ENCODE measurements at regions not wholly inside any gene's neighbourhood (a gene's known extent, or its start where the extent isn't known, plus 50 kb on each side); places are given as distances from the start of the nearest gene placed in this dataset.

DNA sequence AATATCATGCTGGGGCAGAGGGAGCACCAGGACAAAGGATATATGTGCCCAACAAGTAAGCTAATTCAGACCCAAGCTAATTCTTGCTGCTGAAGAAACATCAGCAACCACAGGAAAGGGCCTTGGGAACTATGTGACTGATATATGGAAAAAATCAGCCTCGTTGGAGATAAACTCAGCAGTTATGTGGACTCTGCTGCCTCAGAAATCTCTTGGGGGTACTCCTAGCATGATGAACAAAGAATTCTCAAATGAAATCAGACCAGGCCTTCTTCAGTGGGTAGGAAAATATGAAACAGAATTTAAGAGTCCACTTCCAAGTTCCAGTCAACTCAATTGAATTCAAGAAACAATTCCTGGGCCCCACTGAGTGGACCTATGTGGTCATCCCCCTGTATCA is 367.9 kb downstream of the TNS1 start:
- TF ChIP-seq, protein P1, sequence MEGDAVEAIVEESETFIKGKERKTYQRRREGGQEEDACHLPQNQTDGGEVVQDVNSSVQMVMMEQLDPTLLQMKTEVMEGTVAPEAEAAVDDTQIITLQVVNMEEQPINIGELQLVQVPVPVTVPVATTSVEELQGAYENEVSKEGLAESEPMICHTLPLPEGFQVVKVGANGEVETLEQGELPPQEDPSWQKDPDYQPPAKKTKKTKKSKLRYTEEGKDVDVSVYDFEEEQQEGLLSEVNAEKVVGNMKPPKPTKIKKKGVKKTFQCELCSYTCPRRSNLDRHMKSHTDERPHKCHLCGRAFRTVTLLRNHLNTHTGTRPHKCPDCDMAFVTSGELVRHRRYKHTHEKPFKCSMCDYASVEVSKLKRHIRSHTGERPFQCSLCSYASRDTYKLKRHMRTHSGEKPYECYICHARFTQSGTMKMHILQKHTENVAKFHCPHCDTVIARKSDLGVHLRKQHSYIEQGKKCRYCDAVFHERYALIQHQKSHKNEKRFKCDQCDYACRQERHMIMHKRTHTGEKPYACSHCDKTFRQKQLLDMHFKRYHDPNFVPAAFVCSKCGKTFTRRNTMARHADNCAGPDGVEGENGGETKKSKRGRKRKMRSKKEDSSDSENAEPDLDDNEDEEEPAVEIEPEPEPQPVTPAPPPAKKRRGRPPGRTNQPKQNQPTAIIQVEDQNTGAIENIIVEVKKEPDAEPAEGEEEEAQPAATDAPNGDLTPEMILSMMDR (conservative IDR thresholded peaks at IDR 0.05; ENCODE audit: low read depth in 2 of 2), result no peak
- no peak for TF ChIP-seq EZH2 (IDR thresholded peaks at IDR 0.05; ENCODE audit: low read depth, unreplicated experiment)
- no peak for TF ChIP-seq EZH2phosphoT487 (IDR thresholded peaks at IDR 0.05; ENCODE audit: unreplicated experiment)
- no peak for TF ChIP-seq CREB1 (CRISPR knock-in tag; IDR thresholded peaks at IDR 0.05; ENCODE audit: low read depth)
- TF ChIP-seq POLR2AphosphoS5 (IDR thresholded peaks at IDR 0.05; ENCODE audit: low read depth), result no peak
- no peak for TF ChIP-seq ETS1 (IDR thresholded peaks at IDR 0.05)
- TF ChIP-seq REST (IDR thresholded peaks at IDR 0.05; ENCODE audit: unreplicated experiment), result no peak
- no peak for TF ChIP-seq JUNB (IDR thresholded peaks at IDR 0.05; ENCODE audit: unreplicated experiment)
